ENCODE measurements at regions not wholly inside any gene's neighbourhood (a gene's known extent, or its start where the extent isn't known, plus 50 kb on each side); places are given as distances from the start of the nearest gene placed in this dataset.

DNA sequence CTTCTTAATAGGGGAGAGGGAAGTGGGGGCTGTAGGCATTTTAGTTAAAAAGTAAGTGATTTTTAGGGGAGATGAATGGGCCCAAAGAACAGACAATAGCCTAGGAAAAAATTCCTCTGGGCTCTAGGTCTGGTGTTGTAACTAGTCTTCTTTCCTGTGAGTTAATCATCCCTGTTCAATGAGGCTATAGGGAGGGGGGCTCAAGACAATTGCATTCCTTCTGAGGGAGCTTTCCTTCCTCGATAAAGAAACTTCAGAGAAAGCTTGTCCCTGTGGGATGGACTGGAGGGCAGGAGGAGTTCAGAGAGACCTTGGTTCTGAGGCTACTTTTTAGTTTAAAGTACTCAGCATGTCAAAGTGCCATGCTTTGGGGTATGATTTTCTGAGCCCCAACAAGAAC lies 127.2 kb downstream of the BBS10 start:
- TF ChIP-seq, protein P1, sequence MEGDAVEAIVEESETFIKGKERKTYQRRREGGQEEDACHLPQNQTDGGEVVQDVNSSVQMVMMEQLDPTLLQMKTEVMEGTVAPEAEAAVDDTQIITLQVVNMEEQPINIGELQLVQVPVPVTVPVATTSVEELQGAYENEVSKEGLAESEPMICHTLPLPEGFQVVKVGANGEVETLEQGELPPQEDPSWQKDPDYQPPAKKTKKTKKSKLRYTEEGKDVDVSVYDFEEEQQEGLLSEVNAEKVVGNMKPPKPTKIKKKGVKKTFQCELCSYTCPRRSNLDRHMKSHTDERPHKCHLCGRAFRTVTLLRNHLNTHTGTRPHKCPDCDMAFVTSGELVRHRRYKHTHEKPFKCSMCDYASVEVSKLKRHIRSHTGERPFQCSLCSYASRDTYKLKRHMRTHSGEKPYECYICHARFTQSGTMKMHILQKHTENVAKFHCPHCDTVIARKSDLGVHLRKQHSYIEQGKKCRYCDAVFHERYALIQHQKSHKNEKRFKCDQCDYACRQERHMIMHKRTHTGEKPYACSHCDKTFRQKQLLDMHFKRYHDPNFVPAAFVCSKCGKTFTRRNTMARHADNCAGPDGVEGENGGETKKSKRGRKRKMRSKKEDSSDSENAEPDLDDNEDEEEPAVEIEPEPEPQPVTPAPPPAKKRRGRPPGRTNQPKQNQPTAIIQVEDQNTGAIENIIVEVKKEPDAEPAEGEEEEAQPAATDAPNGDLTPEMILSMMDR (IDR thresholded peaks at IDR 0.05; ENCODE audit: low read depth, low read length, poor library complexity, severe bottlenecking) = no peak
- no peak for TF ChIP-seq EZH2phosphoT487 (IDR thresholded peaks at IDR 0.05; ENCODE audit: borderline replicate concordance, low read length)
